Panc1 (cell line): ENCODE measurements at regions not wholly inside any gene's neighbourhood (a gene's known extent, or its start where the extent isn't known, plus 50 kb on each side); places are given as distances from the start of the nearest gene placed in this dataset.

Experiments used
- ATAC-seq: fragments of 200-7000 bp; cut with Tn5 transposase; 2 replicates; pipeline ENCODE4 v1.9.1; 2020; ENCODE audit warnings: mild to moderate bottlenecking, moderate library complexity
- BruUV-seq: library from RNA; stranded (reverse); fragments of 400-500 nt; replicated peaks from 2 replicates; lab custom pipeline; 2021; lab: Mats Ljungman, UMichigan
- CTCF ChIA-PET: fragments of 300-600 bp; sonication (Branson Sonifier 250); formaldehyde crosslinking; loops from one replicate; lab custom pipeline; 2022; ENCODE audit warnings: antibody characterized with exemption; lab: Charles Lee
- POLR2A ChIA-PET: fragments of 300-600 bp; sonication (Branson Sonifier 250); formaldehyde crosslinking; loops from one replicate; lab custom pipeline; 2022; ENCODE audit warnings: antibody characterized with exemption; lab: Charles Lee
- DNase-seq: peaks from one replicate; pipeline ENCODE4 v3.0.0-alpha.2; 2010; ENCODE audit warnings: low read depth, low spot score
- H3K27ac ChIP-seq: 2 replicates; pipeline ENCODE4 v1.5.1; 2011; ENCODE audit warnings: mild to moderate bottlenecking, low read length, inconsistent platforms
- H3K27me3 ChIP-seq: fragments of 200-500 bp; sonication (Bioruptor generic); 2 replicates; pipeline ENCODE4 v1.6.0; 2014; ENCODE audit warnings: low read length, inconsistent platforms; ENCODE audit not compliant: control insufficient read depth, insufficient read depth
- H3K36me3 ChIP-seq: fragments of 200-500 bp; sonication (Bioruptor generic); 2 replicates; pipeline ENCODE4 v1.5.1; 2014; ENCODE audit warnings: inconsistent platforms, mild to moderate bottlenecking, low read length, moderate library complexity; ENCODE audit not compliant: control insufficient read depth, insufficient read depth
- H3K4me1 ChIP-seq: 2 replicates; pipeline ENCODE4 v1.5.1; 2011; ENCODE audit warnings: inconsistent platforms, mild to moderate bottlenecking, low read length, moderate library complexity; ENCODE audit not compliant: control insufficient read depth, insufficient read depth
- H3K4me3 ChIP-seq, 2 experiments: 2 replicates each; pipeline ENCODE4 v1.5.1; 2011 to 2012; ENCODE audit warnings: low read depth in 2 of 2, low read length in 2 of 2, mild to moderate bottlenecking in 2 of 2, inconsistent platforms in 1 of 2, moderate library complexity in 1 of 2
- H3K9me3 ChIP-seq: fragments of 200-500 bp; sonication (Bioruptor generic); 2 replicates; pipeline ENCODE4 v1.5.1; 2014; ENCODE audit warnings: low read depth, mild to moderate bottlenecking, inconsistent platforms, low read length, moderate library complexity; ENCODE audit not compliant: control insufficient read depth, insufficient read depth
- POLR2AphosphoS5 ChIP-seq: IDR thresholded peaks from 2 replicates; pipeline ENCODE4 v1.6.1; 2012; ENCODE audit warnings: mild to moderate bottlenecking, low read depth, low read length, moderate library complexity
- SIN3A ChIP-seq: IDR thresholded peaks from 2 replicates; pipeline ENCODE4 v1.6.1; 2012; ENCODE audit warnings: low read depth, mild to moderate bottlenecking, low read length, moderate library complexity, borderline replicate concordance; ENCODE audit not compliant: insufficient read depth
- TCF7L2 ChIP-seq: IDR thresholded peaks from 2 replicates; pipeline ENCODE4 v1.6.1; 2011; ENCODE audit warnings: mild to moderate bottlenecking, low read depth, low read length, inconsistent platforms
- in situ Hi-C: cut with HindIII; loops from 2 replicates; pipeline ENCODE4 v1.10.0; 2016; ENCODE audit warnings: low sequenced_read_pairs, low pct_unique_long_range_greater_than_20kb
- intact Hi-C: fragments of 100-400 bp; cut with micrococcal nuclease; formaldehyde crosslinking; loops from one replicate; pipeline ENCODE4 v1.10.0; 2022; ENCODE audit not compliant: unreplicated experiment
- TF ChIP-seq, protein P1 (sequence below): fragments of 450-650 bp; IDR thresholded peaks from 2 replicates; pipeline ENCODE4 v1.5.1; 2017; ENCODE audit warnings: mild to moderate bottlenecking
- TF ChIP-seq, protein P2 (sequence below), 2 experiments: IDR thresholded peaks; 2 replicates each; pipeline ENCODE4 v1.6.1; 2011 to 2012; ENCODE audit warnings: low read depth in 2 of 2, control low read depth in 1 of 2, low read length in 1 of 2, mild to moderate bottlenecking in 1 of 2, moderate library complexity in 1 of 2; ENCODE audit not compliant: insufficient read depth in 1 of 2

DNA sequence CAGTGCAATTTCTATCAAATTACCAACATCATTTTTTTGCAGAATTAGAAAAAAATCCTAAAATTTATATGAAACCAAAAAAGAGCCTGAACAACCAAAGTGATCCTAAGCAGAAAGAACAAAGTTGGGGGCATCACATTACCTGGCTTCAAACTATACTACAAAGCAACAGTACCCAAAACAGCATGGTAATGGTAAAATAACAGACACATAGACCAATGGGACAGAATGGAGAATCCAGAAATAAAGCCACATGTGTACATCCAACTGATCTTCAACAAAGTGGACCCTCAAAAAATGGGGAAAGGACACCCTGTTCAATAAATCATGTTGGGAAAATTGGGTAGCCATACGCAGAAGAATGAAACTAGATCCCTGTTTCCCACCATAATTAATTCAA, 245.7 kb upstream of the CTAGE1 start:
- H3K4me1 ChIP-seq = no peaks in the 10 kb centered on the region
- no peak for DNase-seq
- CTCF ChIA-PET = no interaction called here
- peaks cover 3% of the 10 kb centered on the region; the same call in 1 of the 2 replicates for H3K9me3 ChIP-seq
- no TSS peak for BruUV-seq
- no peak for ATAC-seq
- intact Hi-C loops = no loop called here
- no peaks in the 10 kb centered on the region for H3K27me3 ChIP-seq
- TF ChIP-seq, protein P1, sequence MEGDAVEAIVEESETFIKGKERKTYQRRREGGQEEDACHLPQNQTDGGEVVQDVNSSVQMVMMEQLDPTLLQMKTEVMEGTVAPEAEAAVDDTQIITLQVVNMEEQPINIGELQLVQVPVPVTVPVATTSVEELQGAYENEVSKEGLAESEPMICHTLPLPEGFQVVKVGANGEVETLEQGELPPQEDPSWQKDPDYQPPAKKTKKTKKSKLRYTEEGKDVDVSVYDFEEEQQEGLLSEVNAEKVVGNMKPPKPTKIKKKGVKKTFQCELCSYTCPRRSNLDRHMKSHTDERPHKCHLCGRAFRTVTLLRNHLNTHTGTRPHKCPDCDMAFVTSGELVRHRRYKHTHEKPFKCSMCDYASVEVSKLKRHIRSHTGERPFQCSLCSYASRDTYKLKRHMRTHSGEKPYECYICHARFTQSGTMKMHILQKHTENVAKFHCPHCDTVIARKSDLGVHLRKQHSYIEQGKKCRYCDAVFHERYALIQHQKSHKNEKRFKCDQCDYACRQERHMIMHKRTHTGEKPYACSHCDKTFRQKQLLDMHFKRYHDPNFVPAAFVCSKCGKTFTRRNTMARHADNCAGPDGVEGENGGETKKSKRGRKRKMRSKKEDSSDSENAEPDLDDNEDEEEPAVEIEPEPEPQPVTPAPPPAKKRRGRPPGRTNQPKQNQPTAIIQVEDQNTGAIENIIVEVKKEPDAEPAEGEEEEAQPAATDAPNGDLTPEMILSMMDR = no peak
- no peak for TF ChIP-seq TCF7L2
- TF ChIP-seq POLR2AphosphoS5 = no peak
- TF ChIP-seq, protein P2, sequence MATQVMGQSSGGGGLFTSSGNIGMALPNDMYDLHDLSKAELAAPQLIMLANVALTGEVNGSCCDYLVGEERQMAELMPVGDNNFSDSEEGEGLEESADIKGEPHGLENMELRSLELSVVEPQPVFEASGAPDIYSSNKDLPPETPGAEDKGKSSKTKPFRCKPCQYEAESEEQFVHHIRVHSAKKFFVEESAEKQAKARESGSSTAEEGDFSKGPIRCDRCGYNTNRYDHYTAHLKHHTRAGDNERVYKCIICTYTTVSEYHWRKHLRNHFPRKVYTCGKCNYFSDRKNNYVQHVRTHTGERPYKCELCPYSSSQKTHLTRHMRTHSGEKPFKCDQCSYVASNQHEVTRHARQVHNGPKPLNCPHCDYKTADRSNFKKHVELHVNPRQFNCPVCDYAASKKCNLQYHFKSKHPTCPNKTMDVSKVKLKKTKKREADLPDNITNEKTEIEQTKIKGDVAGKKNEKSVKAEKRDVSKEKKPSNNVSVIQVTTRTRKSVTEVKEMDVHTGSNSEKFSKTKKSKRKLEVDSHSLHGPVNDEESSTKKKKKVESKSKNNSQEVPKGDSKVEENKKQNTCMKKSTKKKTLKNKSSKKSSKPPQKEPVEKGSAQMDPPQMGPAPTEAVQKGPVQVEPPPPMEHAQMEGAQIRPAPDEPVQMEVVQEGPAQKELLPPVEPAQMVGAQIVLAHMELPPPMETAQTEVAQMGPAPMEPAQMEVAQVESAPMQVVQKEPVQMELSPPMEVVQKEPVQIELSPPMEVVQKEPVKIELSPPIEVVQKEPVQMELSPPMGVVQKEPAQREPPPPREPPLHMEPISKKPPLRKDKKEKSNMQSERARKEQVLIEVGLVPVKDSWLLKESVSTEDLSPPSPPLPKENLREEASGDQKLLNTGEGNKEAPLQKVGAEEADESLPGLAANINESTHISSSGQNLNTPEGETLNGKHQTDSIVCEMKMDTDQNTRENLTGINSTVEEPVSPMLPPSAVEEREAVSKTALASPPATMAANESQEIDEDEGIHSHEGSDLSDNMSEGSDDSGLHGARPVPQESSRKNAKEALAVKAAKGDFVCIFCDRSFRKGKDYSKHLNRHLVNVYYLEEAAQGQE (IDR thresholded peaks at IDR 0.05; ENCODE audit: insufficient read depth in 1 of 2, low read depth in 2 of 2, low read length in 1 of 2) = no peak
- no peak for TF ChIP-seq SIN3A
- H3K36me3 ChIP-seq = no peaks in the 10 kb centered on the region
- in situ Hi-C loops = no loop called here
- H3K4me3 ChIP-seq = no peak overlapping the region
- H3K27ac ChIP-seq = no peak overlapping the region
- POLR2A ChIA-PET = interaction anchor here (0.6 kb wide), 1 partner anchor 91 kb away, joined by 5 read pairs; no protein-coding TSS in a partner anchor

DNA sequence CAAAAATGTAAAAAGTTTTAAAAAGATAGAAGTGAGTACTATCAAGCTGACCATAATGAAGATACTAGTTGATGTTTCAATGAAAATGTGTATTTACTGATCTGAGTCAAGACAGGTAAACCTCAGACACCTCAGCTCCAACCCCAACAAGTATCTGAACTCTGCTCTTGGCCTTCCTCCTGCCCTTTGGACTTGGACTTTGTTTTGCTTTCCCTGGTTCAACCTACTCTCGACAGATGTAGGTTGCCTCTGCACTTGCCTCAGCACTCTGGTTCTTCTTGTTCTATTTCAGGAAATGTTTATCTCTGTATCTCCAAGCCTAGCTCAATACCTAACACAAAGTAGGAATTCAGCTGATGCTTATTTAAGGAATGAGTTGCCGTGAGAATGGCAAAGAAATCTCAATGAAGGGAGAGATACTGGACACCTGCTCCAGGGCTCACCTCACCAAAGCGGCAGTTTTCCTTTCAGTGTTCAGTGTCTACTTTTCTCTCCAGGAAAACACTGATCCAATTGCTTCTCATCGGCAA, 248.8 kb upstream of the CTAGE1 start:
- POLR2A ChIA-PET = no interaction called here
- BruUV-seq = no TSS peak
- H3K9me3 ChIP-seq = no peaks in the 10 kb centered on the region
- no peaks in the 10 kb centered on the region for H3K36me3 ChIP-seq
- intact Hi-C loops (no loop called here), in situ Hi-C loops (no loop called here)
- no peak overlapping the region for H3K27ac ChIP-seq
- DNase-seq = no peak
- CTCF ChIA-PET = no interaction called here
- H3K4me3 ChIP-seq = no peak overlapping the region
- H3K4me1 ChIP-seq = no peaks in the 10 kb centered on the region
- ATAC-seq = no peak
- no peaks in the 10 kb centered on the region for H3K27me3 ChIP-seq
- TF ChIP-seq, protein P2 (IDR thresholded peaks at IDR 0.05; ENCODE audit: insufficient read depth in 1 of 2, low read depth in 2 of 2, low read length in 1 of 2) = no peak
- TF ChIP-seq POLR2AphosphoS5 = no peak
- TF ChIP-seq TCF7L2 = no peak
- TF ChIP-seq, protein P1 = no peak
- TF ChIP-seq SIN3A = no peak
